ENCODE measurements at regions not wholly inside any gene's neighbourhood (a gene's known extent, or its start where the extent isn't known, plus 50 kb on each side); places are given as distances from the start of the nearest gene placed in this dataset.

- Histone ChIP-seq H3K14ac (ENCODE audit: low read length in 2 of 2) (no peak overlapping the region), H3K79me1 (replicated peaks; ENCODE audit: low read length, poor library complexity, severe bottlenecking) (no peaks in the 10 kb centered on the region), H2BK15ac (ENCODE audit: low read depth, poor library complexity, severe bottlenecking) (no peak overlapping the region), H3K27ac (ENCODE audit: low read length, poor library complexity, severe bottlenecking) (no peak overlapping the region), H3K23ac (ENCODE audit: low read length in 2 of 2) (no peak overlapping the region), H2AK5ac (ENCODE audit: low read length, severe bottlenecking) (no peak overlapping the region), H2BK12ac (ENCODE audit: low read length in 2 of 2) (no peak overlapping the region), H3K4me3 (ENCODE audit: insufficient read depth in 1 of 2, low read depth in 1 of 2, low read length in 2 of 2) (no peak overlapping the region), H4K91ac (ENCODE audit: low read length) (no peak overlapping the region), H3K9me3 (ENCODE audit: control insufficient read depth, low read length) (no peaks in the 10 kb centered on the region), H3K4ac (ENCODE audit: low read depth in 1 of 2, low read length in 2 of 2) (no peak overlapping the region), H3K36me3 (ENCODE audit: control insufficient read depth in 1 of 2, insufficient read depth in 2 of 2, low read depth in 1 of 2, low read length in 2 of 2) (no peaks in the 10 kb centered on the region), H3K4me1 (ENCODE audit: control insufficient read depth, insufficient read depth, low read depth, low read length) (peaks cover 7% of the 10 kb centered on the region), H2BK120ac (ENCODE audit: low read depth, low read length) (no peak overlapping the region), H3K4me2 (ENCODE audit: low read length, poor library complexity, severe bottlenecking) (no peak overlapping the region), H2AFZ (ENCODE audit: low read depth, low read length) (no peak overlapping the region), H3K9ac (ENCODE audit: low read length) (no peak overlapping the region), H2BK5ac (ENCODE audit: low read depth, low read length, poor library complexity, severe bottlenecking) (no peak overlapping the region), H3K27me3 (ENCODE audit: control insufficient read depth in 1 of 2, insufficient read depth in 1 of 2, low read length in 2 of 2) (peaks cover 0 to 9% of the 10 kb centered on the region in 2 experiments), H3K18ac (ENCODE audit: low read depth in 1 of 2, low read length in 2 of 2) (no peak overlapping the region), H4K8ac (ENCODE audit: low read length) (no peak overlapping the region)
- WGBS = 83% methylated on average over 1 of the region's 3 CpGs
- no peak for DNase-seq
Measured at GRCh38 chr1:163414778-163415177, 93.0 kb downstream of the NUF2 start.

DNA sequence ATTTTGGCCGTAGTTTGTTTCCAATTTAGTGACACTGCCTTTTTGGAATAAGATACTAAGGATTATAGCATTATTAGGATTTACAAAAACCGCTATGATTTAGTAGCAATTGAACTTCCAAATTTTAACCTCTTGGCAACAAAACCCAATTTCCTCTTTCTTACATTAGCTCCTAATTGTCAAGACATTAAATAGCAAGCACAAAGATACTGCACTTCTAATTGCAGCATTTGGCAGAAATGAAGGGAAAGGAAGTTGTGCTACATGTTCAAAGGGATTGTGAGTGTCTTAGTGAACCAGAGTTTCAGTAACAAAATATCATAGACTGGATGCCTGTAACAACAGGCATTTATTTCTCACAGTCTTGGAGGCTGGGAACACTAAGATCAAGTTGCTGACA, 99.9 kb downstream of the NUF2 start:
- Histone ChIP-seq H3K4me3 (ENCODE audit: insufficient read depth in 1 of 2, low read depth in 1 of 2, low read length in 2 of 2) (no peak overlapping the region), H4K91ac (ENCODE audit: low read length) (no peak overlapping the region), H3K27ac (ENCODE audit: low read length, poor library complexity, severe bottlenecking) (no peak overlapping the region), H3K27me3 (ENCODE audit: control insufficient read depth in 1 of 2, insufficient read depth in 1 of 2, low read length in 2 of 2) (peaks cover 0 to 11% of the 10 kb centered on the region in 2 experiments), H2AK5ac (ENCODE audit: low read length, severe bottlenecking) (no peak overlapping the region), H3K79me1 (replicated peaks; ENCODE audit: low read length, poor library complexity, severe bottlenecking) (no peaks in the 10 kb centered on the region), H3K18ac (ENCODE audit: low read depth in 1 of 2, low read length in 2 of 2) (no peak overlapping the region), H3K4me1 (ENCODE audit: control insufficient read depth, insufficient read depth, low read depth, low read length) (no peaks in the 10 kb centered on the region), H3K4ac (ENCODE audit: low read depth in 1 of 2, low read length in 2 of 2) (no peak overlapping the region), H3K4me2 (ENCODE audit: low read length, poor library complexity, severe bottlenecking) (no peak overlapping the region), H2BK15ac (ENCODE audit: low read depth, poor library complexity, severe bottlenecking) (no peak overlapping the region), H2AFZ (ENCODE audit: low read depth, low read length) (no peak overlapping the region), H3K14ac (ENCODE audit: low read length in 2 of 2) (no peak overlapping the region), H3K23ac (ENCODE audit: low read length in 2 of 2) (no peak overlapping the region), H4K8ac (ENCODE audit: low read length) (no peak overlapping the region), H3K9me3 (ENCODE audit: control insufficient read depth, low read length) (no peaks in the 10 kb centered on the region), H2BK12ac (ENCODE audit: low read length in 2 of 2) (no peak overlapping the region), H3K36me3 (ENCODE audit: control insufficient read depth in 1 of 2, insufficient read depth in 2 of 2, low read depth in 1 of 2, low read length in 2 of 2) (no peaks in the 10 kb centered on the region), H2BK5ac (ENCODE audit: low read depth, low read length, poor library complexity, severe bottlenecking) (no peak overlapping the region), H2BK120ac (ENCODE audit: low read depth, low read length) (no peak overlapping the region), H3K9ac (ENCODE audit: low read length) (no peak overlapping the region)
- 100% methylated on average over 1 of the region's 2 CpGs for WGBS
- DNase-seq = no peak

DNA sequence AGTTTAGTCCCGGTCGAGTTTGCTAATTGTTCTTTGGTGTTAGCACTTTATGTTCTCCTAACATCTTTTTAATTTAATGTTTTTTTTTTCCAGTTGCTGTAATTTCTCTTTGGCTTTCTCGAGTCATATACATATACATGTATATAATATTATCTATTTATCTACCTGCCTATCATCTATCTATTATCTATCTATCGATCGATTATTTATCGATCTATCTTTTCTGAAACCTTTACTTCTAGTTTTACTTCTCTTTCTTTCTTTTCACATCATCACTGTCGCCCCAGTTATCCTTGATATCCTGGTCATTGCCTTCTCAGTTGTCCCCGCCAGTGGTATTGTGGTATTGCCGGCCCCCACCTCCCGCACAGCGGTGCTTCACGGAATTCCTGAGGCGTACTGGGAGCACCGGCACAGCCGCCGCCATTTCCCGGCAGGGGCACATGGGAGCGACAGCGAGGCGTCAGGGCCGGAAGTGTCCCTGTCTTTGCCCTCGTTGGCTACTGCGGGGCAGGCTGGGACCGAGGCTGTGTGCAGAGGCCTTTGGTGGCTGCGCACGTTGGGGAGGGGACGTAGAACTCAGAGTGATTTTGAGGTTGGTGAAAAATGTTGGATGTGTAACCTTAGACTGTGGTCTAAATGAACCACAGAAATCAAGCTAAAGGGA, 101.1 kb downstream of the NUF2 start:
- Histone ChIP-seq H3K79me1 (replicated peaks; ENCODE audit: low read length, poor library complexity, severe bottlenecking) (no peaks in the 10 kb centered on the region), H2BK5ac (ENCODE audit: low read depth, low read length, poor library complexity, severe bottlenecking) (no peak overlapping the region), H3K4me2 (ENCODE audit: low read length, poor library complexity, severe bottlenecking) (no peak overlapping the region), H2BK120ac (ENCODE audit: low read depth, low read length) (no peak overlapping the region), H2BK12ac (ENCODE audit: low read length in 2 of 2) (no peak overlapping the region), H3K9ac (ENCODE audit: low read length) (no peak overlapping the region), H3K4me1 (ENCODE audit: control insufficient read depth, insufficient read depth, low read depth, low read length) (no peaks in the 10 kb centered on the region), H3K4me3 (ENCODE audit: insufficient read depth in 1 of 2, low read depth in 1 of 2, low read length in 2 of 2) (no peak overlapping the region), H3K27me3 (ENCODE audit: control insufficient read depth in 1 of 2, insufficient read depth in 1 of 2, low read length in 2 of 2) (peaks cover 0 to 11% of the 10 kb centered on the region in 2 experiments), H3K27ac (ENCODE audit: low read length, poor library complexity, severe bottlenecking) (no peak overlapping the region), H4K91ac (ENCODE audit: low read length) (no peak overlapping the region), H3K4ac (ENCODE audit: low read depth in 1 of 2, low read length in 2 of 2) (no peak overlapping the region), H2AFZ (ENCODE audit: low read depth, low read length) (no peak overlapping the region), H3K18ac (ENCODE audit: low read depth in 1 of 2, low read length in 2 of 2) (no peak overlapping the region), H4K8ac (ENCODE audit: low read length) (no peak overlapping the region), H3K9me3 (ENCODE audit: control insufficient read depth, low read length) (no peaks in the 10 kb centered on the region), H2BK15ac (ENCODE audit: low read depth, poor library complexity, severe bottlenecking) (no peak overlapping the region), H3K23ac (ENCODE audit: low read length in 2 of 2) (no peak overlapping the region), H2AK5ac (ENCODE audit: low read length, severe bottlenecking) (no peak overlapping the region), H3K14ac (ENCODE audit: low read length in 2 of 2) (no peak overlapping the region), H3K36me3 (ENCODE audit: control insufficient read depth in 1 of 2, insufficient read depth in 2 of 2, low read depth in 1 of 2, low read length in 2 of 2) (no peaks in the 10 kb centered on the region)
- DNase-seq = no peak
- WGBS = 92% methylated on average over 25 of the region's 27 CpGs

GRCh38 chr1:163426505-163427251, 104.9 kb downstream of the NUF2 start:
- no peak overlapping the region for H4K91ac ChIP-seq (ENCODE audit: low read length)
- 100% methylated on average over 1 of the region's 2 CpGs for WGBS
- H2AFZ ChIP-seq (ENCODE audit: low read depth, low read length) = no peak overlapping the region
- peaks cover 0 to 4% of the 10 kb centered on the region in 2 experiments for H3K27me3 ChIP-seq (ENCODE audit: control insufficient read depth in 1 of 2, insufficient read depth in 1 of 2, low read length in 2 of 2)
- no peak overlapping the region for H3K4ac ChIP-seq (ENCODE audit: low read depth in 1 of 2, low read length in 2 of 2)
- H3K4me1 ChIP-seq (ENCODE audit: control insufficient read depth, insufficient read depth, low read depth, low read length) = no peaks in the 10 kb centered on the region
- no peak overlapping the region for H2BK5ac ChIP-seq (ENCODE audit: low read depth, low read length, poor library complexity, severe bottlenecking)
- DNase-seq = no peak
- no peak overlapping the region for H3K14ac ChIP-seq (ENCODE audit: low read length in 2 of 2)
- H2BK12ac ChIP-seq (ENCODE audit: low read length in 2 of 2) = no peak overlapping the region
- H3K23ac ChIP-seq (ENCODE audit: low read length in 2 of 2) = no peak overlapping the region
- no peaks in the 10 kb centered on the region for H3K79me1 ChIP-seq (replicated peaks; ENCODE audit: low read length, poor library complexity, severe bottlenecking)
- no peak overlapping the region for H4K8ac ChIP-seq (ENCODE audit: low read length)
- H3K4me3 ChIP-seq (ENCODE audit: insufficient read depth in 1 of 2, low read depth in 1 of 2, low read length in 2 of 2) = no peak overlapping the region
- no peak overlapping the region for H2BK120ac ChIP-seq (ENCODE audit: low read depth, low read length)
- no peak overlapping the region for H3K27ac ChIP-seq (ENCODE audit: low read length, poor library complexity, severe bottlenecking)
- H3K9ac ChIP-seq (ENCODE audit: low read length) = no peak overlapping the region
- H2BK15ac ChIP-seq (ENCODE audit: low read depth, poor library complexity, severe bottlenecking) = no peak overlapping the region
- no peaks in the 10 kb centered on the region for H3K36me3 ChIP-seq (ENCODE audit: control insufficient read depth in 1 of 2, insufficient read depth in 2 of 2, low read depth in 1 of 2, low read length in 2 of 2)
- H3K9me3 ChIP-seq (ENCODE audit: control insufficient read depth, low read length) = no peaks in the 10 kb centered on the region
- H3K18ac ChIP-seq (ENCODE audit: low read depth in 1 of 2, low read length in 2 of 2) = no peak overlapping the region
- no peak overlapping the region for H2AK5ac ChIP-seq (ENCODE audit: low read length, severe bottlenecking)
- H3K4me2 ChIP-seq (ENCODE audit: low read length, poor library complexity, severe bottlenecking) = no peak overlapping the region

All from mesenchymal stem cell (in vitro differentiated cells and primary cell).